KOPT-K1 (cell line): ENCODE measurements at regions not wholly inside any gene's neighbourhood (a gene's known extent, or its start where the extent isn't known, plus 50 kb on each side); places are given as distances from the start of the nearest gene placed in this dataset.

Experiments used
- H3K27ac ChIP-seq: fragments of 200-600 bp; sonication (generic); 2 replicates; pipeline ENCODE4 v1.5.1; 2016; ENCODE audit warnings: antibody characterized with exemption, mild to moderate bottlenecking, low read depth, low read length; ENCODE audit not compliant: poor library complexity, severe bottlenecking
- H3K36me3 ChIP-seq: fragments of 200-600 bp; sonication (generic); 2 replicates; pipeline ENCODE4 v1.5.1; 2017; ENCODE audit warnings: antibody characterized with exemption, mild to moderate bottlenecking, low read length, moderate library complexity; ENCODE audit not compliant: insufficient read depth
- H3K9me3 ChIP-seq: fragments of 200-600 bp; sonication (generic); 2 replicates; pipeline ENCODE4 v1.5.1; 2017; ENCODE audit warnings: antibody characterized with exemption, low read length, mild to moderate bottlenecking; ENCODE audit not compliant: insufficient read depth, poor library complexity, severe bottlenecking

- no peaks in the 10 kb centered on the region for H3K9me3 ChIP-seq
- H3K27ac ChIP-seq, result no peak overlapping the region
- no peaks in the 10 kb centered on the region for H3K36me3 ChIP-seq
These were observed 258.3 kb upstream of the CAMK1G start for GRCh38 chr1:209324901-209325871.

GRCh38 chr1:209326076-209326475, 257.4 kb upstream of the CAMK1G start:
- H3K9me3 ChIP-seq, result no peaks in the 10 kb centered on the region
- no peak overlapping the region for H3K27ac ChIP-seq
- H3K36me3 ChIP-seq, result no peaks in the 10 kb centered on the region

- Histone ChIP-seq H3K9me3 (no peaks in the 10 kb centered on the region), H3K36me3 (no peaks in the 10 kb centered on the region), H3K27ac (no peak overlapping the region)
These were observed 256.7 kb upstream of the CAMK1G start for GRCh38 chr1:209326831-209327230.

GRCh38 chr1:209328196-209328595, 255.3 kb upstream of the CAMK1G start:
- Histone ChIP-seq H3K27ac (no peak overlapping the region), H3K9me3 (no peaks in the 10 kb centered on the region), H3K36me3 (no peaks in the 10 kb centered on the region)

GRCh38 chr1:209335178-209335577, 248.3 kb upstream of the CAMK1G start:
- Histone ChIP-seq H3K9me3 (no peaks in the 10 kb centered on the region), H3K36me3 (no peaks in the 10 kb centered on the region), H3K27ac (no peak overlapping the region)

- H3K27ac ChIP-seq, result no peak overlapping the region
- H3K9me3 ChIP-seq, result no peaks in the 10 kb centered on the region
- no peaks in the 10 kb centered on the region for H3K36me3 ChIP-seq
These were observed 242.4 kb upstream of the CAMK1G start for GRCh38 chr1:209341146-209341545.

- no peaks in the 10 kb centered on the region for H3K36me3 ChIP-seq
- H3K9me3 ChIP-seq, result no peaks in the 10 kb centered on the region
- no peak overlapping the region for H3K27ac ChIP-seq
These were observed 241.7 kb upstream of the CAMK1G start for GRCh38 chr1:209341673-209342420.

GRCh38 chr1:209342441-209343175, 240.9 kb upstream of the CAMK1G start:
- H3K27ac ChIP-seq, result no peak overlapping the region
- H3K36me3 ChIP-seq, result no peaks in the 10 kb centered on the region
- no peaks in the 10 kb centered on the region for H3K9me3 ChIP-seq

- Histone ChIP-seq H3K9me3 (no peaks in the 10 kb centered on the region), H3K27ac (no peak overlapping the region), H3K36me3 (no peaks in the 10 kb centered on the region)
These were observed 240.0 kb upstream of the CAMK1G start for GRCh38 chr1:209343511-209343910.

GRCh38 chr1:209344156-209344555, 239.4 kb upstream of the CAMK1G start:
- no peaks in the 10 kb centered on the region for H3K9me3 ChIP-seq
- H3K27ac ChIP-seq, result no peak overlapping the region

GRCh38 chr1:209349363-209350308, 233.9 kb upstream of the CAMK1G start:
- Histone ChIP-seq H3K9me3 (no peaks in the 10 kb centered on the region), H3K27ac (no peak overlapping the region), H3K36me3 (no peaks in the 10 kb centered on the region)

More at GRCh38 chr1:209344156-209344555, 239.4 kb upstream of the CAMK1G start:
- H3K36me3 ChIP-seq, result no peaks in the 10 kb centered on the region

GRCh38 chr1:209353053-209353452, 230.5 kb upstream of the CAMK1G start:
- no peak overlapping the region for H3K27ac ChIP-seq
- H3K36me3 ChIP-seq, result no peaks in the 10 kb centered on the region
- no peaks in the 10 kb centered on the region for H3K9me3 ChIP-seq

- Histone ChIP-seq H3K27ac (no peak overlapping the region), H3K9me3 (no peaks in the 10 kb centered on the region), H3K36me3 (no peaks in the 10 kb centered on the region)
These were observed 229.2 kb upstream of the CAMK1G start for GRCh38 chr1:209354111-209354839.

- Histone ChIP-seq H3K36me3 (no peaks in the 10 kb centered on the region), H3K27ac (no peak overlapping the region), H3K9me3 (no peaks in the 10 kb centered on the region)
These were observed 228.7 kb upstream of the CAMK1G start for GRCh38 chr1:209354840-209355165.
